ENCODE measurements at regions not wholly inside any gene's neighbourhood (a gene's known extent, or its start where the extent isn't known, plus 50 kb on each side); places are given as distances from the start of the nearest gene placed in this dataset.
A peak's percentile ranks its signal among the peaks of the same experiment; 100 is the strongest.

DNA sequence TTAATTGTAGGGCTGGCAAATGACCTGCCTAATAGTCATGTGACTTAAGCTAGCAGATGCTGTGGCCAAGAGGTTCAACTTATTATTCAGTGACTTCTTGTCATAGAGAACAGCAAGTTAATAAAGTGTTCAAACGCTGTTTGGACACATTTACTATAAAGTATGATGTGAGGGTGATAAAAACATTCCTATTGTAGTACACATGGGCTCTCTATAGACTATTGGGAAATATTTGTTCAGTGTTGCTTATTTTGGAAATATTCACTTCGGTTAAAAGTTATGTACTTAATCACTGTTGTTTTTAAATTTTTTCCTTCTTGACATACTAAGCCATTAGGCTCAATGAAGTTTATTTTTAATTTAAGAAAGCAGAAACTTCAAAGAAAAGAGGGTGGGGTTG lies 345.0 kb downstream of the NNT start:
- FAIRE-seq (no peak), DNase-seq (ENCODE audit: insufficient read length, low spot score) (no peak)

GRCh38 chr5:43941806-43942205 lies 338.8 kb downstream of the NNT start:
- DNase-seq (ENCODE audit: insufficient read length, low spot score) (no peak), FAIRE-seq (no peak)

GRCh38 chr5:43940562-43940961 lies 337.6 kb downstream of the NNT start:
- DNase-seq (ENCODE audit: insufficient read length, low spot score) (no peak), FAIRE-seq (no peak)

- DNase-seq (ENCODE audit: insufficient read length, low spot score) (no peak), FAIRE-seq (no peak)
Measured at GRCh38 chr5:43926923-43927322, 323.9 kb downstream of the NNT start.

DNA sequence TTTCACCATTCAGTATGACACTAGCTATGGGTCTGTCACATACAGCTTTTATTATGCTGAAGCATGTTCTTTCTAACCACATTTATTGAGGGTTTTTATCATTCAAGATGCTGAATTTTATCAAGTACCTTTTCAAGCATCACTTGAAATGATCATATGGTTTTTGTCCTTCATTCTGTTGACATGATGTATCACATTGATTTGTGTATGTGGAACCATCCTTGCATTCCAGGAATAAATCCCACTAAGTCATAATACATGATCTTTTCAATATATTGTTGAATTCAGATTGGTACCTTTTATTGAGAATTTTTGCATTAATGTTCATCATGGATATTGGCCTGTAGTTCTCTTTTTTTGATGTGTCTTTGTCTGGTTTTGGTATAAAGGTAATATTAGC lies 317.4 kb downstream of the NNT start:
- FAIRE-seq (no peak), DNase-seq (ENCODE audit: insufficient read length, low spot score) (no peak)

DNA sequence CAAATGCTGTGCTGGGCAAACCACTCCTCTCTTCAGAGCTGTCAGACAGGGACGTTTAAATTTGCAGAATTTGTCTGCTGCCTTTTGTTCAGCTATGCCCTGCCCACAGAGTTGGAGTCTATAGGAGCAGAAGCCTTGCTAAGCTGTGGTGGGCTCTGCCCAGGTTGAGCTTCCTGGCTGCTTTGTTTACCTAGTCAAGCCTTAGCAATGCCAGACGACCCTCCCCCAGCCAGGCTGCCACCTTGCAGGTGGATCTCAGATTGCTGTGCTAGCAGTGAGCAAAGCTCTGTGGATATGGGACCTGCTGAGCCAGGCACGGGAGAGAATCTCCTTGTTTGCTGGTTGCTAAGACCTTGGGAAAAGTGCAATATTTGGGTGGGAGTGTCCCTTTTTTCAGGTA lies 314.9 kb downstream of the NNT start:
- FAIRE-seq = no peak
- no peak for DNase-seq (ENCODE audit: insufficient read length, low spot score)

- DNase-seq (ENCODE audit: insufficient read length, low spot score) = no peak
- FAIRE-seq = no peak
Measured at GRCh38 chr5:43903129-43903528, 300.1 kb downstream of the NNT start.

GRCh38 chr5:43900974-43901373 lies 298.0 kb downstream of the NNT start:
- DNase-seq (ENCODE audit: insufficient read length, low spot score) (no peak), FAIRE-seq (no peak)

GRCh38 chr5:43895876-43896275 lies 292.9 kb downstream of the NNT start:
- FAIRE-seq = no peak
- DNase-seq (ENCODE audit: insufficient read length, low spot score) = no peak

DNA sequence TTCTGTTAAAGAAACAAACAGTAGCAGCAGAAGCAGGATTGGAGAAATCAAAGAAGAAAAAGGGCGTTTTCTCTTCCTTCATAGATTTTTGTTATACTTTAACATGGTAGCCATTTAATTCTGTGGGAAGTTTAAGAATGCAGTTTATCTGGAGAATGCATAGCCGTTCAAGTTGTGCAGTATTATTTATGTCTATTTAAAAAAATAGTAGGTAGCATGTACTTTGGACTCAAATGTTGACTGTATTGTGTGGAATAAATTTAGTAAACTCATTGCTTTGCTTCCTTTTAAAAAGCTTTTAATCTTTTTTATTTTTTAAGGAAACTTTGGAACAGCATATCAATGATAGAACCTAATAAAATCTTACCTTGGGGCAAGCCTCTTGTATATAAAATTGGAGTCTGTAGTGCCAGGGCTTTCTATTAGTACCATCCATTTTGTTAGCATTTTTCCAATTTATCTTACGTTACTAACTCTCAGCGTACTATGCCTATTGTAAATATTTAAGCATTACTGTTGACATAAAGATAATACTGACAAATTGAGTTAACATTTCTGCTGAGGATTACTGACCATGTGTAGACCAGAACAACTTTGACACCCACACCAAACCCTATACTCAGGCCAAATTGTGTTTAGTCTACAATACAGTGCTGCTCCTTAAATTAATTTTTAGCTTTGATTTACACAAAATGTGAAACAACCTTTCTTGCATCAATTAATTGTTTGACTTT lies 291.1 kb downstream of the NNT start:
- FAIRE-seq = no peak

DNA sequence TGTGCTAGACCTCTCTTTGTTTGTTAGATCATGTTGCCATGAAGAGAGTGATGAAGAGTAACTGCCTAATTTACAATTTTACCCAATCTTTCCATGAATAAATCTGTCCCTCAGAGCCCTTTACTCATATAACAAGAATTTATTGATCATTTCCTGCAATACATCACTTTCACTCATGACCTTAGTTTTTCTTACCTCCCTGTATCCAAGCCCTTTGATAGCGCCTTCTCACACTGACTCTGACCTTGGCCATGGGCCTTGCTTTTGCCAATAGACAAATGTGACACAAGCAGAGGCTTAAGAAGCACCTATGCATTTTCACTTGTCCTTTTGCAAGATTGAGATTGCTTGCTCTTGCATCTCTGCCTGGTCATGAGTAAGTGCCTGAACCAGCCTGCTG lies 288.1 kb downstream of the NNT start:
- no peak for DNase-seq (ENCODE audit: insufficient read length, low spot score)
- no peak for FAIRE-seq

More for the DNA sequence above, 291.1 kb downstream of the NNT start:
- DNase-seq (ENCODE audit: insufficient read length, low spot score) = no peak

GRCh38 chr5:43889233-43889632 lies 286.3 kb downstream of the NNT start:
- FAIRE-seq (no peak), DNase-seq (ENCODE audit: insufficient read length, low spot score) (no peak)

DNA sequence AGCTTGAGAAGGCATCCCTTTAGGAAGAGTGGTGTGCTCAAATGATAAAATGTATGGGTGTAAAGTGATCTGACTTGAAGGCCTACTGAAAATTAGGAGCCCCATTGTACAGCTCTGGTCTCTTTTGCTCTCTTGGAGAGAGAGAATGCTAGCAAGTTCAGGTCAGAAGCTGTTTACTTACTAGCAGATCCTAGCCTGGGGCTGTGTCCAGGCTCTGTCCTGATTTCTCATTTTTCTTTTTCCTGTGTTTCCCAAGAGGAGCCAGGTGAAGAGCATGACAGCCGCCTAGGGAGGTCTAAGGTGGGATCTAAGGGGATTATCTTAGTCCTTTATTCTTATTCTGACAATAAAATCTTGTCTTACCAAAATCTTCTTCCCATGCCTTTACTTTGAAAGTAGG lies 272.8 kb downstream of the NNT start:
- DNase-seq (ENCODE audit: insufficient read length, low spot score) (no peak), FAIRE-seq (no peak)

DNA sequence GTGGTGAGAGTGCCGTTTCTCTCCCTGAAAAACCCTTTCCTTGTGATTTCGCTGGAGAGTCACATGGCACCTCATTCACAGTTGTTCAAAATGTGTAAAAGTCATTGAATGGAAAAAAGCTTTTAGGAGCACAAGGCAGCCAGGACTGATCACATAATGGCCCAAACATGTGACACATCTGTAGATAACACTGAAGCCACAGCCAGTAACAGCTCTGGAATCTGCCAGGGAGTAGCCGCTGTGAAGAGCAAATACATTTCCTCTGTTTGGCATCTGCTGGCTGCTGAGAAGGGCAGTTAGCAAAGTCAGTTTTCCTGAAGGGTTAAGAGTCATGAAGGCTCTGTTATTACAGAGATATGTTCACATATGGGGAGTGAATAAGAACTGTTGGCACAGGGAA lies 271.8 kb downstream of the NNT start:
- DNase-seq (ENCODE audit: insufficient read length, low spot score) (no peak), FAIRE-seq (peak; percentile 9)

- FAIRE-seq (no peak), DNase-seq (ENCODE audit: insufficient read length, low spot score) (no peak)
Measured at GRCh38 chr5:43873791-43874190, 270.8 kb downstream of the NNT start.

- DNase-seq (ENCODE audit: insufficient read length, low spot score) = no peak
- FAIRE-seq = no peak
Measured at GRCh38 chr5:43859309-43859708, 256.3 kb downstream of the NNT start.

GRCh38 chr5:43855452-43855851 lies 252.5 kb downstream of the NNT start:
- FAIRE-seq (no peak), DNase-seq (ENCODE audit: insufficient read length, low spot score) (no peak)

DNA sequence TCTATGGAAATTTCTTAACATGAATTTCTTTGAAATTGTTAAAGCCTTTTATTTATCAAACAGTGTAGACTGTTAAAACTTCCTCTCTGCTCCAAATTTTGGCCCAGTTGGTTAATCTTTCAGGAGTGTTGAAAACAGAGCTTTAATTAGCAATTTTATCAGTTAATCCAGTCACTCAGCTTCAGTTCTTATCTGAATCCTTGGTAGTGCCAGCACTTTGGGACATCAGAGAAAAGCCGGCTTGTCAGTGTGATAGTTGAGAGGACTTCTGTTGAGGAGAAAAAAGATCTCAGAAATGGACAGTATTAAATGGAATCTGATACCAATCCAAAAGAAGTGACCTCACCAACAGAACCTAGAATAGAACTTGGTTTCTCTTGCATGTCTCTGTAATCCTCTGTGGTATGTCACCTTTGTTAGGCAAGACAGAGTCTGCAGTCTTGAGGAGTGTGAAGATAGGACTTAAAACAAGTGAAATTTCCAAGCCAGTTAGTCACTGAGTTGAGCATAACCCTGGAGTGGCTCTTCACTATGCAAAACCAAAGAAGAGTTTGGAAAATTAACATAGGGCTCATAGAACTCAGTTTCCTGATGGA lies 251.8 kb downstream of the NNT start:
- no peak for FAIRE-seq
- DNase-seq (ENCODE audit: insufficient read length, low spot score) = no peak

GRCh38 chr5:43852279-43852678 lies 249.3 kb downstream of the NNT start:
- no peak for DNase-seq (ENCODE audit: insufficient read length, low spot score)
- FAIRE-seq = no peak

DNA sequence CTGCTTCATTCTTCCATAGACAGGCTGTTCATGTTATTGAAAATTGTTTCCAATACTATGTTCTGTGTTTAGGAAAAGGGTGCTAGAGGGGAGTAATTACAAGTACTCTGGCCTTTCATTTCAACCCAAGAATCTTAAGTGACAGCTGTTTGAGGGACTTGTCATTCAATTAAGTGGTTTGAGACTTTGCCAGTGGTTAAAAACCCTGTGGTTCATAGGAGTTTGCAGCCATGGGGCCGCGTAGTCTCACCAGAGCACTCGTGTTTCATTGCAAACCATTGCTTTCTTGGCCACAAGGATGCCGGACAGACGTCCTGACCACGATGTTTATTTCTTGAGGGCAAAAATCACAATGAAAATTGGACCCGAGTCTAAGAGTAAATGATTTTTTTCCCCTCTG lies 248.8 kb downstream of the NNT start:
- FAIRE-seq = no peak

DNA sequence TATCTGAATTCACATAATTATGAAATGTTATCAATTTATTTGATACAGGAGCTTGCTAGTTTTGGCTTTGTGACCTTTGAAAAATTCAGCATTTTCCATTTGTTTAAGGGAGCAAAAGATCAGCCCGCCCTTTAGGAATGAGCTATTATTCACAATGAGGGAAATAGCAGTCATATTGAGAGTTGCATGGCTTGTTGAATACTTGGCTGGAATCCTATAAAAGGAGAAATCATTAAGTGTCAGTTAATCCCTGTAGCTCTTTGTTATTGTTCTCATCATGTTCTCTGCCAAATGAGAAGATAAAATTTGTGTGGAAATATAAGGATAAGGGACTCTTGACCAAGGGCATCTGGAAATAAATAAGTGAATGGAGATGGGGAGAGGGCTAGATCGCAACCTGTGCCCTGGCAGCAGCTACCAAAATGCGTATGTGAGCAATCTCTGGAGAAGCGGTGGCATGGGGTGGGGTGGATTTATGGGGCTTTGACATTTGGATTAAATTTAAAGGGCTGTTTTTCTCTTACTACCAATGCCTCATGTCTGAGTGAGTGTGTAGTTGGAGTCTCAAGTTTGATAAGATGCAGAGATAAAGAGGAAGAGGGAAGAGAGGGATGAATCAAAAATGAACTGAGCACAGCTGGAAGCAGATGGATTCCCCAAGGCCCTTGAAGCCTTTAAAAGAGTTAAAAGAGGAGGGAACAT lies 237.6 kb downstream of the NNT start:
- DNase-seq (ENCODE audit: insufficient read length, low spot score) = no peak
- FAIRE-seq = no peak

More for the DNA sequence above, 248.8 kb downstream of the NNT start:
- DNase-seq (ENCODE audit: insufficient read length, low spot score) = no peak

DNA sequence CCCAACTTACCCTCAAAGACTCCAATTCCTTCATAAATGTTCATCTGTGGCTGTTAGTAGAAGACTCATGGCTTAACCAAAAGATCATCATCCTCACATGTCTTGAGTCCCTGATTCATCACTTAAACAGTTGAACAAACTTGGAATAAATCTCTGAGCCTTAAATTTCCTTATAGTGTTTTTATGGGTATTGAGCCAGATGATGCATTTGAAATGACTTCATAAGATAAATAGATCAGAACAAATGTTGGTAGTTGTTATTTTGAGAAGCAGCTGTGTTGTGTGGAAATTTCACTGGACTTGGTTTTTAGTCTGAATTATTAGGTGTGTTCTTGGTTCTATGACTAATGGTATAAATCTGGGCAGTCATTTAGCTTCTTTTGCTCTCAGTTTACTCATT lies 236.2 kb downstream of the NNT start:
- DNase-seq (ENCODE audit: insufficient read length, low spot score) = no peak
- no peak for FAIRE-seq
